22Rv1 (cell line): ENCODE measurements at regions not wholly inside any gene's neighbourhood (a gene's known extent, or its start where the extent isn't known, plus 50 kb on each side); places are given as distances from the start of the nearest gene placed in this dataset.

Source experiments
- CTCF ChIP-seq: fragments of 450-650 bp; IDR thresholded peaks from 2 replicates; pipeline ENCODE4 v1.5.1; 2017; ENCODE audit warnings: mild to moderate bottlenecking
- ZFX ChIP-seq: fragments of 450-650 bp; IDR thresholded peaks from 2 replicates; pipeline ENCODE4 v1.6.1; 2017; ENCODE audit warnings: antibody characterized with exemption, borderline replicate concordance

GRCh38 chr6:100065348-100065747 lies 71.3 kb upstream of the MCHR2 start:
- no peak for TF ChIP-seq CTCF
- TF ChIP-seq ZFX: no peak
